Head of caudate nucleus (tissue), 42 donors: ENCODE measurements at regions not wholly inside any gene's neighbourhood (a gene's known extent, or its start where the extent isn't known, plus 50 kb on each side); places are given as distances from the start of the nearest gene placed in this dataset.
"Not testable (repeated sequence)": the region's sequence is repeated elsewhere in the genome, so short reads cannot be mapped to it uniquely, and the experiment has no call there.

Source experiments
- DNase-seq, 42 donors: peaks; one replicate each; pipeline versions ENCODE4 v3.0.0 to v3.0.0-alpha.2; 2020 to 2021; ENCODE audit warnings: mixed read lengths in 7 of 42
- intact Hi-C: fragments of 100-400 bp; cut with DNase I; formaldehyde crosslinking; loops from one replicate; pipeline ENCODE4 v1.15.0; 2022

- intact Hi-C loops = no loop called here
These were observed 81.3 kb upstream of the BHLHE40 start for GRCh38 chr3:4897765-4898453.

DNA sequence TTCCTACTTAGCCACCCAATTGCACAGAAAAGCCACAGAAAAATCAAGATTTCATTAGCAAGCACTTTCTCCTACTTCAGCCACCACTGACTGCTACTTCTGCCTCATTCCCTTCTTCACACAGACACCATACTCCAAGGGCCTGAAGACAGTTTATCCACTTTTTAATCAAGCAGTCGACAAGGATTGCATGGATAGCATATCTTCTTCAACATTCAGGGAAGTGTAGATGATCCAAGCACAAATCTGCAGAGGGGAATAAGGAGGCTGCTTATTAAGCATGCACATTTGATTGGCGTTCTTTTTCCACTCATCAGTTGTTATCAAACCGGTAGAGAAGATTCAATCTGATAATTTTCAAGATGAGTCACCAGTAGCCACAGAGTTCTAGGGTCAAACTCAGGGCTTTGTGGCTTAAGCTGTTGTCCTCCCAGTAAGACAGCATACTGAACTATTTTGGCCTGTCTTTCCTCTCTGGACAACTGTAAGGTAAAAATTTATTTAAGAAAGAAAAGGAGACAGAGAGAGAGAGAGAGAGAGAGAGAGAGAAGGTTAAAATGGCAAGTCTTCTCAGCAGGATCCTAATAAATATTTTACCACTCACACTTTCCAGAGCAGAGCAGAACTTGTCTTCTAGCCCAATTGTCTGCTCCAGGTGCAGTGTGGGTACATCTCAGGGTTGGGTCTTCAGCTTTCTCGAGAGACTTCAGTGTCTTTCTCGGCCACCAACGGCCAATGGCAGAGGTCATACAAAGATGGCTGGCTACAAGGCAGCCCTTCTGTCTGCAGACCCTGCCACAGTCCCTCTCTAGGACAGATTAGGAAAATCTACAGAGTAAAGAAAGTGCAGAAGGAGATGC is 80.6 kb upstream of the BHLHE40 start:
- intact Hi-C loops = no loop called here
- no peak for DNase-seq

More at GRCh38 chr3:4897765-4898453, 81.3 kb upstream of the BHLHE40 start:
- peak in 13 of 42 donors; percentile 5 to 55 (median 24) for DNase-seq

DNA sequence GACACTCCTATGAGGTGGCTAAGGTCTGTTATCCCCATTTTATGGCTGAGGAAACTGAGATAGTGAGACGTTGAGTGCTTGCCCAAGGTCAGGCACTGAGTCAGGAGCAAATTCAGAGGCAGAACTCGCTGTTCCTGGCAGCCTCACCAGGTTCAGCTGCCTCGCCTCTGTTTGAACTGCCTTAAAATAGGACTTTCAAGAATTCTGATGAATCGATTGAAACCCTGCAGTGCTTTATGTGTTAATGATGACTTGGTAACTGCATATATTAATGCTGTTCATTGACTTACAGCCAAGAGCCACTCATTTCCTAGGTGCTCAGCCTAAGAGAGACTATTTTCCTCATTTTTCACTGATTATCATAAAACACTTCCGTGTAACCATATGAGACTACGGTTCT is 79.5 kb upstream of the BHLHE40 start:
- intact Hi-C loops = no loop called here
- DNase-seq = peak in 38 of 42 donors; percentile 17 to 83 (median 50)

- intact Hi-C loops = no loop called here
- no peak for DNase-seq
These were observed 78.9 kb upstream of the BHLHE40 start for GRCh38 chr3:4900298-4900697.

DNA sequence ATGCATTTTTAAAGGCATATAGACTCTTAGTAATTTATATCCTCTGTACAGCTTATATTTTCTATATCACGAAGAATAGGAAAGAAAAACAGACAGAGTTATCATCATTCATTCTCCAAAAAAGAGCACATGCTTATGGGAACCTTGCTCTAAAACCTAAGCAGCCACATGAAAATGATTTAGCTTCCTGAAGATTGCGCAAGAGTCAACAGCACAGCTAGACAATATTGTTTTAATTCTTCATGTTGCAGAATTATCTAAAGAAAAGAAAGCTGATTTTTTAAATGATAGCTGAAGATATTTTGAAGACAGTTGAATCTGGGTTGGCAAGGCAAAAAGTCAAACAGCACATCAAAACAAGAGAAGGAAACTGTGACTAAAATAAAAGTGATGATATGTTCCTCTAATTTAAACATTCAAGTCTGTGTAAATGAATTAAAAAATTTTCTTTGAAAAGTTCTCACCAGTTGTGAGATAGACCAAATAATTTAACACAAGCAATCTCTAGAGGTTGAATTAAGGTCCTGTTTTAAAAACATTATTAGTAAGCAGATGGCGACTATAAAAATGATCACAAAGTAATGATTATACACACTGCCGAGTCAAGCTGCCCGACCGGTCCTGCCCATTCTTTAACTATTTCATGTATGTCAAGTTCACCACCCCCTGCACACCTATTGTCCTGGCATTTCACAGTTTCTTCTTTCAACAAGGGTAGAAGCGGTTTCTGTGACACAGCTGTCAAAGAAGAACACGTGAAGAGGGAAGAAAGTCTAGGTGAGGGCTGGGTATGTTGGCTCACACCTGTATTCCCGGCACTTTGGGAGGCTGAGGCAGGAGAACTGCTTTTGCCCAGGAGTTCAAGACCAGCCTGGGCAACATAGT is 74.2 kb upstream of the BHLHE40 start:
- intact Hi-C loops = no loop called here

GRCh38 chr3:4906107-4906621 is 73.1 kb upstream of the BHLHE40 start:
- DNase-seq = no peak
- intact Hi-C loops = no loop called here

More for the DNA sequence above, 74.2 kb upstream of the BHLHE40 start:
- no peak for DNase-seq

DNA sequence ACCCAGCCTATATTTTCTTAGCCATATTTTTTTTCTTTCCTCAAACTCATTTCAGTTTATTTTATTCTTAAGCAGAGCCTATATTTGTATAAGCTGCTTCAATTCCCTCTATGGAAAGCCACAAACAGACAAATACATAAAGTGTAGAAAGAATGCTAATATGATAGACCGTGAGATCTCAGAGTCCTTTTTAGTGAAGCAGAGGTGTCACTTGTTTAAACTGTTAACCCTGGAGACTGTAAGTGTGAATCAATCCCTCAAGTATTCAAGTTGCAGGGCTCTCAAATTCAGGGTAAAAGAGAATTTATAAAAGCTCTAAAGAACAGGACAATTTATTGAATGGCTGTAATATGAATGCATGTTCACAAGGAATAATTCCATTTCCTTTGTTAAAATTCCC is 72.2 kb upstream of the BHLHE40 start:
- DNase-seq = no peak
- intact Hi-C loops = no loop called here

DNA sequence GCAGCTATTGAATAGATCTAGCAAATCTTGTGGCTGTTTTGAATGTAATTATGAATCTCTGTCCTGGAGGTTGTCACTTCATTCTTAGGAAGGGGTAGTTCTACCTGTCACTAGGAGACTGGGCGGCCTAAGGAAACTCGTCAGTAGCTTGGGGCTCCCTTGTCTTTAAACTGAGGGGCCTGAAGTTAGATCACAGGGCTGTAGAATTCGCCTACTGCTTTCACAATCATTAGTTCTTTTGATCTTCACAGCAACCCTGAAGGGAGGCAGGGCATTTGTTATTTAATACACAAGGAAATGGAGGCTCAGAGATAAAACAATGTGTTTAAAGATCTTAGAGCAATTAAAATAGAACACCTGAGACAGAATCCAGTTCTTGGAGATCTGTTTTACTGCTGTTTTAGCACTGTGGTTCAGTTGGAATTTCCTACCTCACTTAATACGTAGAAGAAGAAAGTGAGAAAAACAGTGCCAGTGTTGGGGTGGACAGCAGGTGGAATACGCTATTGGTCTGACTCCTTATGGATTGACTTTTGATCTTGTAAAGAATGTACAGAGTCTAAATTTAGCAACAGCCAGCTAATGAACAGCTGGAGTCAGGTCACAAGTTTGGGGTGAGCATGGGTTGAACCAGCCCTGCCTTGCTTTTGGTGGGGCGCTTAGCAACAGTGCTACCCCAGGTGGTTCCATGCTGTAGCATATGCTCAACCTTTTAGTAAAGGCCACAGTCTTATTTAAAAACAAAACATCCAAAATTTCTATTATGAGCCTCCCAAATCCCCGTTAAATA is 71.4 kb upstream of the BHLHE40 start:
- no peak for DNase-seq

GRCh38 chr3:4908433-4909156 is 70.6 kb upstream of the BHLHE40 start:
- intact Hi-C loops = no loop called here
- no peak for DNase-seq

More for the DNA sequence above, 71.4 kb upstream of the BHLHE40 start:
- intact Hi-C loops = no loop called here

- no peak for DNase-seq
- intact Hi-C loops = no loop called here
These were observed 64.8 kb upstream of the BHLHE40 start for GRCh38 chr3:4914464-4914863.

GRCh38 chr3:4921589-4921988 is 57.6 kb upstream of the BHLHE40 start:
- DNase-seq, intact Hi-C loops: not testable (repeated sequence)

DNA sequence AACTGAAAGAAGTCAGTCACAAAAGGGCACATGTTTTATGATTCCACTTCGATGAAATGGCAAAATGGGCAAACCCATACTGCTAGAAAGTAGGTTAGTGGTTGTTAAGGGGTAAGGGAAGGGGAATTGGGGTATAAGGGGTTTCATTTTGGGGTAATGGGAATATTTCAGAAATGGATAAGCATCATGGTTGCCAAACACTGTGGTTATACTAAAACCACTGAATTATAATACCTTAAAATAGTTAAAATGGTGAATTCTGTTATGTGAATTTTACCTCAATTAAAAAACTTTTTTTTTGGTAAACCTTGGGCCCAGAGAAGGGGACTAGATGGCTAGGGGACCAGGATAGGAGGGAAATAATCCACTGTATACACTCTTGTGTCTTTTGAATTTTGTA is 52.3 kb upstream of the BHLHE40 start:
- no peak for DNase-seq
- intact Hi-C loops = no loop called here

GRCh38 chr3:4928277-4928789 is 50.9 kb upstream of the BHLHE40 start:
- DNase-seq = no peak
- intact Hi-C loops = no loop called here
